B cell (primary cell): ENCODE measurements at regions not wholly inside any gene's neighbourhood (a gene's known extent, or its start where the extent isn't known, plus 50 kb on each side); places are given as distances from the start of the nearest gene placed in this dataset.

Experiments used
- ATAC-seq: fragments of 200-7000 bp; cut with Tn5 transposase; one replicate; pipeline ENCODE4 v1.10.0; 2021; ENCODE audit warnings: low read depth, mild to moderate bottlenecking, moderate number of reproducible peaks, moderate library complexity
- CTCF ChIA-PET: fragments of 350-600 bp; sonication (Branson Sonifier 250); formaldehyde crosslinking; loops from one replicate; lab custom pipeline; 2021; ENCODE audit warnings: antibody characterized with exemption, inconsistent platforms; lab: Charles Lee
- POLR2A ChIA-PET: fragments of 350-600 bp; sonication (Branson Sonifier 250); formaldehyde crosslinking; loops from one replicate; lab custom pipeline; 2021; ENCODE audit warnings: antibody characterized with exemption; lab: Charles Lee
- DNase-seq: peaks from one replicate; pipeline ENCODE4 v3.0.0; 2013
- H2AFZ ChIP-seq: 2 replicates; pipeline ENCODE4 v1.6.1; 2012; ENCODE audit warnings: mild to moderate bottlenecking, low read depth, low read length; ENCODE audit not compliant: insufficient read depth, poor library complexity, severe bottlenecking
- H3K27ac ChIP-seq, 2 donors: 1 replicate in 1 of 2; 2 replicates in 1 of 2; pipeline ENCODE4 v1.5.1; 2012 to 2013; ENCODE audit warnings: low read length in 2 of 2, mild to moderate bottlenecking in 2 of 2, moderate library complexity in 1 of 2
- H3K27me3 ChIP-seq, 4 experiments: fragments of 200-600 bp in 1 of 4; sonication (generic) in 1 of 4; replicated peaks in 1 of 4; 1 replicate in 2 of 4; 2 replicates in 2 of 4; pipeline versions ENCODE4 v1.6.1 to v1.7.0; 2013 to 2016; ENCODE audit warnings: low read length in 3 of 4, mild to moderate bottlenecking in 2 of 4, mixed read lengths in 1 of 4, moderate library complexity in 1 of 4; ENCODE audit not compliant: insufficient read depth in 4 of 4, control insufficient read depth in 3 of 4; ENCODE audit errors: control extremely low read depth in 1 of 4
- H3K36me3 ChIP-seq, 2 experiments: replicated peaks in 1 of 2; 1 replicate in 1 of 2; 2 replicates in 1 of 2; pipeline versions ENCODE4 v1.6.1 to v1.7.1; 2013; ENCODE audit warnings: low read length in 1 of 2; ENCODE audit not compliant: insufficient read depth in 2 of 2, control insufficient read depth in 1 of 2; ENCODE audit errors: control extremely low read depth in 1 of 2, extremely low read depth in 1 of 2
- H3K4me1 ChIP-seq, 2 donors: fragments of 200-600 bp in 1 of 2; sonication (generic) in 1 of 2; 1 replicate in 1 of 2; 2 replicates in 1 of 2; pipeline versions ENCODE4 v1.5.1 to v1.6.1; 2013 to 2017; ENCODE audit warnings: low read length in 2 of 2; ENCODE audit not compliant: control insufficient read depth in 2 of 2, insufficient read depth in 2 of 2
- H3K4me2 ChIP-seq: replicated peaks from 2 replicates; pipeline ENCODE3; 2012; ENCODE audit warnings: mild to moderate bottlenecking, low read depth, low read length; ENCODE audit not compliant: poor library complexity, severe bottlenecking
- H3K4me3 ChIP-seq, 5 experiments: fragments of 200-600 bp in 1 of 5; sonication (generic) in 1 of 5; 1 replicate in 3 of 5; 2 replicates in 2 of 5; pipeline versions ENCODE4 v1.5.1 to v1.7.0; 2011 to 2016; ENCODE audit warnings: low read length in 4 of 5, mild to moderate bottlenecking in 4 of 5, low read depth in 2 of 5, control low read depth in 1 of 5, moderate library complexity in 1 of 5; ENCODE audit not compliant: insufficient read depth in 1 of 5; ENCODE audit errors: control extremely low read depth in 1 of 5, extremely low read depth in 1 of 5
- H3K79me2 ChIP-seq: fragments of 200-600 bp; sonication (generic); one replicate; pipeline ENCODE4 v1.6.0; 2016; ENCODE audit warnings: low read length; ENCODE audit not compliant: control insufficient read depth, insufficient read depth
- H3K9ac ChIP-seq: fragments of 200-600 bp; sonication (generic); 2 replicates; pipeline ENCODE4 v1.6.1; 2017; ENCODE audit warnings: mild to moderate bottlenecking, low read length, moderate library complexity
- H3K9me3 ChIP-seq, 3 donors: one replicate each; pipeline versions ENCODE4 v1.6.1 to v1.7.1; 2013; ENCODE audit warnings: low read length in 2 of 3; ENCODE audit not compliant: control insufficient read depth in 2 of 3, insufficient read depth in 1 of 3; ENCODE audit errors: control extremely low read depth in 1 of 3
- H4K20me1 ChIP-seq: 2 replicates; pipeline ENCODE4 v1.6.0; 2012; ENCODE audit warnings: mild to moderate bottlenecking, low read length; ENCODE audit not compliant: insufficient read depth, control insufficient read depth, poor library complexity, severe bottlenecking
- H3K27ac Mint-ChIP-seq: one replicate; pipeline ENCODE4 v1.8.0; 2021; ENCODE audit warnings: mixed read lengths
- H3K27me3 Mint-ChIP-seq: one replicate; pipeline ENCODE4 v1.8.0; 2021; ENCODE audit warnings: mixed read lengths
- H3K4me1 Mint-ChIP-seq: one replicate; pipeline ENCODE4 v1.8.0; 2021; ENCODE audit warnings: mixed read lengths
- H3K4me3 Mint-ChIP-seq: one replicate; pipeline ENCODE4 v1.8.0; 2021; ENCODE audit warnings: mixed read lengths
- H3K9me3 Mint-ChIP-seq: one replicate; pipeline ENCODE4 v1.8.0; 2022; ENCODE audit warnings: mixed read lengths; ENCODE audit not compliant: insufficient read depth
- EZH2 ChIP-seq: IDR thresholded peaks from 2 replicates; pipeline ENCODE4 v1.6.1; 2012; ENCODE audit warnings: borderline replicate concordance, low read depth, mild to moderate bottlenecking, moderate library complexity, low read length; ENCODE audit not compliant: insufficient read depth, poor library complexity, severe bottlenecking
- WGBS: methylation state at CpG from one replicate; pipeline ENCODE4 v1.1.5; 2013; ENCODE audit warnings: missing lambda C conversion rate; ENCODE audit not compliant: insufficient coverage; 5-methylcytosine and 5-hydroxymethylcytosine counted together
- intact Hi-C: fragments of 100-400 bp; cut with micrococcal nuclease; formaldehyde crosslinking; loops from one replicate; pipeline ENCODE4 v1.10.0; 2022
- TF ChIP-seq, protein P1 (sequence below): fragments of 200-600 bp; IDR thresholded peaks from one replicate; pipeline ENCODE4 v1.8.0; 2022; ENCODE audit warnings: antibody characterized with exemption, mild to moderate bottlenecking

DNA sequence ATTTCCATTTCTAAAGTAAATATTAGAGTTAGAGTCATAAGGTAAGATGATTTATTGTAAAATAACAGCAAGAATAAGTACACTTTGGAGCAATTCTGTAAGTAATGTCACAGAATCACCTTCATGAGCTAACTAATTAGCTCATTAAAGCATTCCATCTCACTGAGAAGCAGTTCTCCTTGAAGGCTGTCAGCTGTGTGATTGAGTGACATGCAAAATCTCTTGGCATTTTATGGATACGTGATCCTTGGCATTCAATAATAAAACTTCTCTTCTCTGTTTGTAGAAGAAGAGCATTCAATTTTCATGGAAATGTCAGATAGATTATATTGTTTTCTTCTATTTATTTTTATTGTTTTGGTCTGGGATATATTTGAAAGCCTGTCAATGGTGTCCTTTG is 1389.3 kb downstream of the GATA3 start:
- Histone ChIP-seq H3K27ac (no peak overlapping the region), H3K27me3 (no peaks in the 10 kb centered on the region), H3K4me1 (no peaks in the 10 kb centered on the region), H4K20me1 (no peaks in the 10 kb centered on the region), H3K36me3 (no peaks in the 10 kb centered on the region), H3K9me3 (no peaks in the 10 kb centered on the region), H3K4me2 (no peak overlapping the region), H3K4me3 (no peak overlapping the region), H2AFZ (no peak overlapping the region), H3K79me2 (no peaks in the 10 kb centered on the region), H3K9ac (no peak overlapping the region)
- DNase-seq (no peak), ATAC-seq (no peak)
- no CpG with 5 or more reads among the region's 1 CpG for WGBS
- no peaks in the 10 kb centered on the region for H3K4me1 Mint-ChIP-seq
- H3K4me3 Mint-ChIP-seq: no peak overlapping the region
- H3K27ac Mint-ChIP-seq: no peak overlapping the region
- intact Hi-C loops: no loop called here
- no peaks in the 10 kb centered on the region for H3K9me3 Mint-ChIP-seq
- TF ChIP-seq, protein P1, sequence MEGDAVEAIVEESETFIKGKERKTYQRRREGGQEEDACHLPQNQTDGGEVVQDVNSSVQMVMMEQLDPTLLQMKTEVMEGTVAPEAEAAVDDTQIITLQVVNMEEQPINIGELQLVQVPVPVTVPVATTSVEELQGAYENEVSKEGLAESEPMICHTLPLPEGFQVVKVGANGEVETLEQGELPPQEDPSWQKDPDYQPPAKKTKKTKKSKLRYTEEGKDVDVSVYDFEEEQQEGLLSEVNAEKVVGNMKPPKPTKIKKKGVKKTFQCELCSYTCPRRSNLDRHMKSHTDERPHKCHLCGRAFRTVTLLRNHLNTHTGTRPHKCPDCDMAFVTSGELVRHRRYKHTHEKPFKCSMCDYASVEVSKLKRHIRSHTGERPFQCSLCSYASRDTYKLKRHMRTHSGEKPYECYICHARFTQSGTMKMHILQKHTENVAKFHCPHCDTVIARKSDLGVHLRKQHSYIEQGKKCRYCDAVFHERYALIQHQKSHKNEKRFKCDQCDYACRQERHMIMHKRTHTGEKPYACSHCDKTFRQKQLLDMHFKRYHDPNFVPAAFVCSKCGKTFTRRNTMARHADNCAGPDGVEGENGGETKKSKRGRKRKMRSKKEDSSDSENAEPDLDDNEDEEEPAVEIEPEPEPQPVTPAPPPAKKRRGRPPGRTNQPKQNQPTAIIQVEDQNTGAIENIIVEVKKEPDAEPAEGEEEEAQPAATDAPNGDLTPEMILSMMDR: no peak
- no peak for TF ChIP-seq EZH2
- H3K27me3 Mint-ChIP-seq: no peaks in the 10 kb centered on the region
- ChIA-PET CTCF (no interaction called here), POLR2A (no interaction called here)

DNA sequence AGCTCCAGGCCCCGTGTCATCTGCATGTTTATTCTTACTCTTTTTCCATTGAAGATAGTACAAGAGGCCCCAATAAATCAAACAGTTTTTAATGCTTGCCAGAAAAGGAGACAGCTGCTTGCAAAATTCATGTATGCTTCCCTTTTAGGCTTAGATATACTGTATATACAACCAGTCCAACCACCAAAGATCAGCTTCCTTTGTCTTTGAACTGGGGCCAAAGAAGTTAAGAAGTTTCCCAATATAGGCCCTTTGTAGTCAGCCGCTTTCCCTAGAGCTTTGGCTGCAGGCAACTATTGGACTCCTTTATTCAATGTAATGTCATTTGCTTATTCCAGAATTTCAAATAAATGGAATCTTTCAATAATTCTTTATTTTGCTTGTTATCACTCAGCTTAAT is 1395.0 kb downstream of the GATA3 start:
- Mint-ChIP-seq H3K4me1 (no peaks in the 10 kb centered on the region), H3K9me3 (peaks cover 10% of the 10 kb centered on the region), H3K4me3 (no peak overlapping the region), H3K27me3 (no peaks in the 10 kb centered on the region), H3K27ac (no peak overlapping the region)
- Histone ChIP-seq H3K4me3 (no peak overlapping the region), H3K4me1 (no peaks in the 10 kb centered on the region), H3K79me2 (no peaks in the 10 kb centered on the region), H3K36me3 (no peaks in the 10 kb centered on the region), H3K27ac (no peak overlapping the region), H3K4me2 (no peak overlapping the region), H4K20me1 (no peaks in the 10 kb centered on the region), H3K9me3 (peaks cover 0 to 7% (median 3%) of the 10 kb centered on the region in 3 donors), H3K9ac (no peak overlapping the region), H3K27me3 (no peaks in the 10 kb centered on the region), H2AFZ (no peak overlapping the region)
- WGBS: 88% methylated on average over 1 of the region's 2 CpGs
- no peak for TF ChIP-seq EZH2
- CTCF ChIA-PET: no interaction called here
- POLR2A ChIA-PET: no interaction called here
- intact Hi-C loops: no loop called here
- ATAC-seq (no peak), DNase-seq (no peak)
